ENCODE measurements at regions not wholly inside any gene's neighbourhood (a gene's known extent, or its start where the extent isn't known, plus 50 kb on each side); places are given as distances from the start of the nearest gene placed in this dataset.

- no peak for DNase-seq (ENCODE audit: low read depth)
Measured at GRCh38 chr15:66848686-66849392, 146.8 kb downstream of the SMAD6 start.

DNA sequence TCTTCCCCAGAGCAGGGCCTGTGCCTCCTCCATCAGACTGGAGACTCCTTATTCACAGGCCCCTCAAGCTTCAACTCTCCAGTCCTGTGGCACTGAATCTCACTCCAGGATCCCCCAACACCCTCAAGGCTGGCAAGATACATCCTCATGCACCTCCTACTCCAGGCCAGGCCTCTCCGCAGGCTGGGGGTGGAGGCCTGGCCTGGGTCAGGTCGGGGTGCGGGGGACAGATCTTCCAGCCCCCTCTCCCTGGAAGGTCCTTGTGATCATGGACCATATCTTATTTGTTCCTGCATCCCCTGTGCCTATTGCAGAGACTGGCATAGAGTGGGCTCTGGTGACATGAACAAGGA is 147.3 kb downstream of the SMAD6 start:
- DNase-seq (ENCODE audit: low read depth), result no peak

DNA sequence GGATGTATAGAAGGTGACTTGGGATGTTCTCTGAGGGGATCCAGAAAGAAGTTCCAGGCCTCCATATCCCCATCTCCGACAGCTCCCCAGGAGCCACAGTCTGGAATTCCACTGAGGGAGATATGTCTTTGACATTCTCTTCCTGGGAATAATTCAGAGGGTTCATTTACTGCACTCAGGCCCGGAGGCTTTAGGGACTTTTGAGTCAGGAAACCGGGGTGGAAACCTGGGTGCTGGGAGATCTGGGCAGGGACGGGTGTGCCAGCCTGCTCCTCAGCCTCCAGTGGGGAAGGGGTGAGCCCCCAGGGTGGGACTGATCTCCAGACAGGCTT is 147.7 kb downstream of the SMAD6 start:
- DNase-seq (ENCODE audit: low read depth), result no peak

DNA sequence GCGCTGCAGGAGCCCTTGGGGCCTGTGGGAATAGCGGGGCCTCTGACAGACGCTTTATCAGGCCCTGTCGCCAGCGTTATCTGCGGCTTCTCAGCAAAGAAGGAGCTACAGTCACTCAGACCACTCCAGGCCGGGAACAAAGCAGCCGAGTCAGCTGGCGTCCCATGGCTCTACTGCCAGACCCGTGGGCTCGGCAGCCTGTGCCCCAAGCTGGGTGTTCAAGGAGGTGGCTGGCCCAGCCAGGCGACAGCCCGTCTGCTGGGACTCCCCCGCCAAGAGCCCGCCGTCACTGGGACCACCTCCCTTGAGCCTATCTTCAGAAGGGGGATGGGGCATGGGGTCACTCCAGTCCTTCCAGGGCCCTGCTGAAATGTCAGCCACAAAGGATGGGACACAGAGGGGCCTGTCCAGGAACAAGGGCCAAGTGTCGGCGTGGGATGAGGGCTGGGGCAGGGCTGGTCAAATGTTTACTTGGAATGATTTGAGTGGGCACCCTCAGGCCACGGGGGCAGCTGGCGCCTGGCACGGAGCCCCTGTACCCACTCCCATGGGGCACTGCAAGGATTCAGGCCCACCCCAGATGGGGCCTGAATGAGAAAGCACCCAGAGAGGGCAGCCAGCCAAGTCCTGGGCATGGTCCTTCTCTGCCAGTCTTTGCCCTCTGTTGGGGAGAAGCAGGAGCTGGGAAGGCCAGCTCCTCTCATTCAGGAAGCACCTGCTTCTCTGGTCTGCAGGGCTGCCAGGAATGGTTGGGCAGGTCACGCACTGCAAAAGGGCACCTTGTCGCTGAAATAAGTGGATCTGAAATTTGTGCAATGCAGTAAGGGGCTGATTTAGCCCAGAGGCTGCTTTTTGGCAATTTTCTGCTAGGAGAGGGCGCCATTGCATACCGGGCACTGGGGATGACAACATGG is 148.3 kb downstream of the SMAD6 start:
- DNase-seq (ENCODE audit: low read depth), result no peak

DNA sequence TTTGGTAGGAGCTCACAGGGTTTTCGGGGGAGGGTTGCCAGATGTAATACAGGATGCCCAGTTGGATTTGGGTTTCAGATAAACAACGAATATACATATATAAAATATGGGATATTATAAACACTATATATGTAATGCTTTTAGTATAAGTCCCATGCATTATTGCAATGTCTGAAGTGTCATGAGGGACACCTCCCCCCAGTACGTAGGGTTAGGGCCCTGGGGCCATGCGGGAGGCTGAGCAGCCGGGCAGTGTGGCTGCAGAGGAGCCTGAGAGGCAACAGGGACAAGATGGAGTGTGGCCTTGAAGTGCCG is 148.9 kb downstream of the SMAD6 start:
- no peak for DNase-seq (ENCODE audit: low read depth)

- peak; percentile 62 for DNase-seq (ENCODE audit: low read depth)
Measured at GRCh38 chr15:66851311-66852063, 149.5 kb downstream of the SMAD6 start.

DNA sequence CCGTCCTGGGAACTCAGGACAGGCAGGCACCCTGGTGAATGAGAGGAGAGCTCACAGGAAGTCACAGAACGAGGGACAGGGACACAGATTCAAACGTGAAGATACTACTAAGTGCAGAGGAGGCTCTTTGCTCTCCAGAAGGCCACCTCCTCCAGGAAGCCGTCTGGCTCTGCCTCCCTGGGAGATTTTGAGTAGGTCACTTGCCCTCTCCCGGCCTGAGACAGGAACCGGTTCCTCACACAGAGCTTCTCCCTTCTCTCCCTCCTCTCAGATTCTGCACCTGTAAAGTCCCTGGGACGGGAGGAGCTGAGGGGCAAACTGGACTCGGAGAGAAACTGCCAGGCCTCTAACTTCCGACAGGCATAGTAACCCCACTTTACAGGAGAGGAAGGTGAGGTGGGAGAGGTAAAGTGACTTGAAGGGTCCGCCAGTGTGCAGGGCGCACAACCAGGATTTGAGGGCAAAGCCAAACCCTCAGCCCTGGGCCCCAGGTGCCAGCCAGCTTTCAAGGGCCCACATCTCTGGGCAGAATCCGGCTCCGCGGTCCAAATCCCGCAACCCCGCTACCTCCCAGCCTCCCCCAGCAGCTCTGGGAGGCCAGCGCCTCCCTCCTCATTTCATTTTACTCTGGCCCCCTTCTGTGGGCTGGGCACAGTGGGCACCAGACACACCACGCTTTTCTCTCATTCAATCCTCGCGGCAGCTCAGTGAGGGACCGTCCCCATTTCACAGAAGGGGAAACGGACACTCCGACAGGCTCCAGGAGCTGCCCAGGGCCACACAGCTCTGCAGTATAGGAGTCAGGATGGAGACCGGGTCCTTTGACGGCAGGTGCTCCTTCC is 150.2 kb downstream of the SMAD6 start:
- no peak for DNase-seq (ENCODE audit: low read depth)

GRCh38 chr15:66854012-66854965 is 152.3 kb downstream of the SMAD6 start:
- no peak for DNase-seq (ENCODE audit: low read depth)

DNA sequence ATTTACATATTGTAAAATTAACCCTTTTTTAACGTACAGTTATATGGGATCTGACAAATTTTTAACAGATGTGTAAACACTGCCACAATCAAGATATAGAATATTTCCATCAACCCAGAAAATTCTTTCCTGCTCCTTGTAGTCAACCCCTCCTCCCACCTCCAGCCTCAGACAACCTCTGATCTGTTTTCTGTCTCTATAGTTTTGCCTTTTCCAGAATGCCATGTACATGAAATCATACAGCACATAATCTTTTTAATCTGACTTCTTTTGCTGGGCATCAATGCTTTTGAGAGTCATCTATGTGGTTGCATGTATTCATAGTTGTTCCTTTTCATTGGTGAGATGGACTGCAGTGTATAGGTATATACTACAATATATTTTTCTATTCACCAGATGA is 153.0 kb downstream of the SMAD6 start:
- DNase-seq (ENCODE audit: low read depth), result no peak

- no peak for DNase-seq (ENCODE audit: low read depth)
Measured at GRCh38 chr15:66857694-66858093, 155.7 kb downstream of the SMAD6 start.

- no peak for DNase-seq (ENCODE audit: low read depth)
Measured at GRCh38 chr15:66858423-66859207, 156.6 kb downstream of the SMAD6 start.

GRCh38 chr15:66859688-66860253 is 157.7 kb downstream of the SMAD6 start:
- no peak for DNase-seq (ENCODE audit: low read depth)

- DNase-seq (ENCODE audit: low read depth), result no peak
Measured at GRCh38 chr15:66860844-66861243, 158.8 kb downstream of the SMAD6 start.

GRCh38 chr15:66862111-66862939 is 160.3 kb downstream of the SMAD6 start:
- DNase-seq (ENCODE audit: low read depth), result peak; percentile 28

GRCh38 chr15:66862940-66863335 is 160.9 kb downstream of the SMAD6 start:
- DNase-seq (ENCODE audit: low read depth), result peak; percentile 79

DNA sequence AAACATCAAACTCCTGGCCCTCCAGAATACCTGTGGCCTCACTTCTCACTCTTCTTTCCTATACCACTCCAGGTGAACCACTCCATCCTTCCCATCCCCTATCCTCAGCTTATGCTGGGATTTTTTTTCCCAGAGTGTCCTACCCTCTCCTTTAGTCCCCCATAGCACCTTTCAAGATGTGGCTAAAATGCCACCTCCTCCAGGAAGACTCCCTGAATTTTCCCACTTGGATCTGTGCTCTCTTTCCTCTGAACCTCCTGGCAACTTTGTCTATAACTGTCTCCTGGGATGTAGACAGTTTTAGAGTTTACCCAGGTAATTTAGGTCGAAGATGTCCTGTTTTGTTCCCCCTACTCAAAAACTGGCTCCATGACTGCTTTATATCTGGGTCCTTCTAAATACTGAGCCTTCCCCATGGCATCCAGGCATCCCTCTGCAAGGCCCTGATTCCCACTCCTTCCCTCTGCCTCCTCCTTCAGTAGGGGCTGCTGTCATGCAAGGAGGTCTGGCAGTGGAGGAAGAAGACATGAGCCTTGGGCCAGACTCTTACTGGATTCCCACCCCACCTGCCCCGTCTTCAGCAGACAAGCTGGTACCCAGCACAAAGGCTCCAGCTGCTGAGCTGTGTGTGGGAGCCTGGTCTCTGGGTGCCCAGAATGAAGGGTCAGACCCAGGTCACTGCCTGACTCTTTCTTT is 161.5 kb downstream of the SMAD6 start:
- no peak for DNase-seq (ENCODE audit: low read depth)

DNA sequence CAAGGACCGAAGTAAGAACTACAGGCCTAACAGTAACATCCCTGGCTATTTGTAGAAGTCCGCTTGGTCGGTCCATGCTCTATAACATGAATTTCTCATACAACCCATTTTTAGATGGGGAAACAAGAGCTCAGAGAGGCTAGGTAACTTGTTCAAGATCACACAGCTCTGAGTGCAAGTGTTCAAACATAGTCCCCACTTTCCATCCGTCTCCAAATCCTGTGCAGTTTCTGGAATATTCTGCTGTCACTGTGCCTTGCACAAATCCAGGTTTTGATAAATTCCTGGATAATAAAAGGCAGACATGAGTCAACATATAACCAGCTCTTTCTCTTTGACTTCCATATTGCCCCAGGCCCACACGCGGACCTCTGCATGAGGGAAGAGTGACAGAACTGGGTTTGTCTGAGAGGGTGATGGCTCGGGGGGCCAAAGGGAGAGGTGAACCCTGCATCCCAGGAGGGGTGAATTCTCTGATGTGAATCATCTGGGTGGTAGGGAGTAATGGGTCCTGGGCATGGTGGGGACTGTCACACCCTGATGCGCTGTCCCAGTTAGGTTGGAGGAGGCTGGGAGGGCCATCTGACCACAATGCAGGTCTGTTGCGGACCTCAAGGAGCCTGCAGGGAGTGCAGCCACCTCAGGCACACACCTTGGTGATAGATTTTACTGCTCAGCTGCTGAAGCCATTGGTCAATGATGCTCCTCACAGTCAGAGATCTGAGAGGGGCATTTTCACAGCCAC is 162.2 kb downstream of the SMAD6 start:
- no peak for DNase-seq (ENCODE audit: low read depth)

- DNase-seq (ENCODE audit: low read depth), result no peak
Measured at GRCh38 chr15:66864871-66865281, 162.8 kb downstream of the SMAD6 start.
